ENCODE measurements at regions not wholly inside any gene's neighbourhood (a gene's known extent, or its start where the extent isn't known, plus 50 kb on each side); places are given as distances from the start of the nearest gene placed in this dataset.

GRCh38 chr20:39132511-39132910, 170.4 kb downstream of the DHX35 start:
- intact Hi-C loops (cut with micrococcal nuclease), result no loop called here
- Histone ChIP-seq H3K4me3 (replicated peaks in 1 of 3; ENCODE audit: low read depth in 2 of 3, low read length in 3 of 3) (no peak overlapping the region), H3K79me2 (ENCODE audit: insufficient read depth, low read length) (no peaks in the 10 kb centered on the region), H3K4me1 (ENCODE audit: control insufficient read depth in 1 of 2, insufficient read depth in 2 of 2, low read length in 2 of 2) (no peaks in the 10 kb centered on the region), H3K27ac (ENCODE audit: low read depth in 1 of 2, low read length in 2 of 2) (no peak overlapping the region), H3K36me3 (replicated peaks in 1 of 2; ENCODE audit: control insufficient read depth in 1 of 2, insufficient read depth in 2 of 2, low read length in 2 of 2) (no peaks in the 10 kb centered on the region), H3K4me2 (replicated peaks; ENCODE audit: extremely low read depth, low read length, poor library complexity, severe bottlenecking) (no peak overlapping the region), H4K20me1 (ENCODE audit: insufficient read depth, low read length) (no peaks in the 10 kb centered on the region), H3K9ac (ENCODE audit: insufficient read depth, low read length, poor library complexity, severe bottlenecking) (no peak overlapping the region), H3K9me3 (replicated peaks in 1 of 2; ENCODE audit: control insufficient read depth in 1 of 2, insufficient read depth in 1 of 2, low read length in 2 of 2) (no peaks in the 10 kb centered on the region), H2AFZ (ENCODE audit: insufficient read depth, low read depth, low read length, poor library complexity, severe bottlenecking) (no peak overlapping the region), H3K27me3 (ENCODE audit: control insufficient read depth in 2 of 2, insufficient read depth in 2 of 2, low read length in 2 of 2) (no peaks in the 10 kb centered on the region)
- H3K27me3 Mint-ChIP-seq (ENCODE audit: low read depth in 3 of 3), result peaks cover 0 to 4% (median 3%) of the 10 kb centered on the region in 3 donors
- H3K36me3 Mint-ChIP-seq, result no peaks in the 10 kb centered on the region
- WGBS (ENCODE audit: insufficient coverage), result 94% methylated on average over 4 of the region's 5 CpGs
- no peak overlapping the region for H3K27ac Mint-ChIP-seq
- no peaks in the 10 kb centered on the region for H3K4me1 Mint-ChIP-seq
- TF ChIP-seq CTCF (IDR thresholded peaks at IDR 0.05), result no peak
- no peak overlapping the region for H3K4me3 Mint-ChIP-seq
- DNase-seq, result no peak
- H3K9me3 Mint-ChIP-seq, result peaks cover 0 to 2% (median 0%) of the 10 kb centered on the region in 7 donors

GRCh38 chr20:39132093-39132492, 169.9 kb downstream of the DHX35 start:
- Histone ChIP-seq H3K36me3 (replicated peaks in 1 of 2; ENCODE audit: control insufficient read depth in 1 of 2, insufficient read depth in 2 of 2, low read length in 2 of 2) (no peaks in the 10 kb centered on the region), H3K79me2 (ENCODE audit: insufficient read depth, low read length) (no peaks in the 10 kb centered on the region), H3K4me2 (replicated peaks; ENCODE audit: extremely low read depth, low read length, poor library complexity, severe bottlenecking) (no peak overlapping the region), H3K4me3 (replicated peaks in 1 of 3; ENCODE audit: low read depth in 2 of 3, low read length in 3 of 3) (no peak overlapping the region), H4K20me1 (ENCODE audit: insufficient read depth, low read length) (no peaks in the 10 kb centered on the region), H2AFZ (ENCODE audit: insufficient read depth, low read depth, low read length, poor library complexity, severe bottlenecking) (no peak overlapping the region), H3K9me3 (replicated peaks in 1 of 2; ENCODE audit: control insufficient read depth in 1 of 2, insufficient read depth in 1 of 2, low read length in 2 of 2) (no peaks in the 10 kb centered on the region), H3K9ac (ENCODE audit: insufficient read depth, low read length, poor library complexity, severe bottlenecking) (no peak overlapping the region), H3K4me1 (ENCODE audit: control insufficient read depth in 1 of 2, insufficient read depth in 2 of 2, low read length in 2 of 2) (no peaks in the 10 kb centered on the region), H3K27ac (ENCODE audit: low read depth in 1 of 2, low read length in 2 of 2) (no peak overlapping the region), H3K27me3 (ENCODE audit: control insufficient read depth in 2 of 2, insufficient read depth in 2 of 2, low read length in 2 of 2) (no peaks in the 10 kb centered on the region)
- H3K4me1 Mint-ChIP-seq, result no peaks in the 10 kb centered on the region
- intact Hi-C loops (cut with micrococcal nuclease), result no loop called here
- no peak overlapping the region for H3K4me3 Mint-ChIP-seq
- no peaks in the 10 kb centered on the region for H3K36me3 Mint-ChIP-seq
- TF ChIP-seq CTCF (IDR thresholded peaks at IDR 0.05), result no peak
- H3K27ac Mint-ChIP-seq, result no peak overlapping the region
- no peak for DNase-seq
- peaks cover 0 to 2% (median 0%) of the 10 kb centered on the region in 7 donors for H3K9me3 Mint-ChIP-seq
- H3K27me3 Mint-ChIP-seq (ENCODE audit: low read depth in 3 of 3), result peaks cover 0 to 5% (median 3%) of the 10 kb centered on the region in 3 donors
